ENCODE measurements at regions not wholly inside any gene's neighbourhood (a gene's known extent, or its start where the extent isn't known, plus 50 kb on each side); places are given as distances from the start of the nearest gene placed in this dataset.

GRCh38 chr16:58842156-58842555, 108.0 kb upstream of the GOT2 start:
- Histone ChIP-seq H4K20me1 (ENCODE audit: insufficient read depth) (no peaks in the 10 kb centered on the region), H2AFZ (no peak overlapping the region), H3K4me3 (no peak overlapping the region), H3K9ac (no peak overlapping the region), H3K4me2 (ENCODE audit: unreplicated experiment) (no peak overlapping the region), H3K79me2 (ENCODE audit: insufficient read depth) (no peaks in the 10 kb centered on the region), H3K27ac (no peak overlapping the region), H3K9me3 (ENCODE audit: low read depth) (no peaks in the 10 kb centered on the region), H3K36me3 (ENCODE audit: low read depth) (no peaks in the 10 kb centered on the region), H3K27me3 (replicated peaks; ENCODE audit: insufficient read depth) (no peaks in the 10 kb centered on the region), H3K4me1 (ENCODE audit: insufficient read depth) (no peaks in the 10 kb centered on the region), H3F3A (ENCODE audit: insufficient read depth) (no peaks in the 10 kb centered on the region), H3K9me2 (ENCODE audit: insufficient read depth) (no peaks in the 10 kb centered on the region)
- no peak for DNase-seq
- WGBS, 2 experiments (ENCODE audit: low coverage in 1 of 2, low lambda C conversion rate in 2 of 2, missing lambda C conversion rate in 2 of 2) = 30 to 53% methylated on average over 1 of the region's 1 CpG
- in situ Hi-C loops (cut with MboI) = no loop called here
- TF ChIP-seq EZH2 (IDR thresholded peaks at IDR 0.05; ENCODE audit: insufficient read depth, poor library complexity, severe bottlenecking) = no peak
- TF ChIP-seq EZH2phosphoT487 (IDR thresholded peaks at IDR 0.05; ENCODE audit: insufficient read depth, low read depth) = no peak

DNA sequence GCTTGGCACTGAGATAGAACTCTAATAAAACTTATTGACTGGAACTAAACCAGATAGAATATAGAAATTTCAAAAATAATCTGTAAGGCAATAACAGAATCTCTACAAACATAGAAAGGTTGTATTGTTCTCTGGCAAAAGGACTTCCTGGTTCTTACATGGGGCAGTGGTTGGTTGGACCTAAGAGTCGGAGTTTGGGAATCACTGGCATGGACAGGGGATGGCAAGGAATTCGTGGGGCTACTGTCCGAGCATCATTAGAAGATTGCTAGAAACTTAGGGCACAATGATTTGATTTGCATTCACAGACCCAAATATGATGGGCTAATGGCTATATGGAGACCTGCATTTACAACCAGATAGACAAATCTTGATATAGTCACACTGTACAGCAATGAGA, 103.8 kb upstream of the GOT2 start:
- H3K9ac ChIP-seq = no peak overlapping the region
- no peaks in the 10 kb centered on the region for H3K9me2 ChIP-seq (ENCODE audit: insufficient read depth)
- no peaks in the 10 kb centered on the region for H3K79me2 ChIP-seq (ENCODE audit: insufficient read depth)
- no peaks in the 10 kb centered on the region for H3F3A ChIP-seq (ENCODE audit: insufficient read depth)
- no peak overlapping the region for H3K27ac ChIP-seq
- H3K27me3 ChIP-seq (replicated peaks; ENCODE audit: insufficient read depth) = no peaks in the 10 kb centered on the region
- no peaks in the 10 kb centered on the region for H3K4me1 ChIP-seq (ENCODE audit: insufficient read depth)
- no peak overlapping the region for H3K4me3 ChIP-seq
- no peak overlapping the region for H3K4me2 ChIP-seq (ENCODE audit: unreplicated experiment)
- H4K20me1 ChIP-seq (ENCODE audit: insufficient read depth) = no peaks in the 10 kb centered on the region
- H3K9me3 ChIP-seq (ENCODE audit: low read depth) = no peaks in the 10 kb centered on the region
- no peak overlapping the region for H2AFZ ChIP-seq
- DNase-seq = no peak
- in situ Hi-C loops (cut with MboI) = no loop called here
- TF ChIP-seq EZH2 (IDR thresholded peaks at IDR 0.05; ENCODE audit: insufficient read depth, poor library complexity, severe bottlenecking) = no peak
- no peaks in the 10 kb centered on the region for H3K36me3 ChIP-seq (ENCODE audit: low read depth)
- WGBS, 2 experiments (ENCODE audit: low coverage in 1 of 2, low lambda C conversion rate in 2 of 2, missing lambda C conversion rate in 2 of 2) = 15 to 22% methylated on average over 3 of the region's 3 CpGs

GRCh38 chr16:58836427-58836826, 102.3 kb upstream of the GOT2 start:
- Histone ChIP-seq H4K20me1 (ENCODE audit: insufficient read depth) (no peaks in the 10 kb centered on the region), H2AFZ (no peak overlapping the region), H3K9me3 (ENCODE audit: low read depth) (no peaks in the 10 kb centered on the region), H3K27ac (no peak overlapping the region), H3K4me1 (ENCODE audit: insufficient read depth) (no peaks in the 10 kb centered on the region), H3K4me3 (no peak overlapping the region), H3K9ac (no peak overlapping the region), H3K36me3 (ENCODE audit: low read depth) (no peaks in the 10 kb centered on the region), H3F3A (ENCODE audit: insufficient read depth) (no peaks in the 10 kb centered on the region), H3K79me2 (ENCODE audit: insufficient read depth) (no peaks in the 10 kb centered on the region), H3K9me2 (ENCODE audit: insufficient read depth) (no peaks in the 10 kb centered on the region), H3K4me2 (ENCODE audit: unreplicated experiment) (no peak overlapping the region), H3K27me3 (replicated peaks; ENCODE audit: insufficient read depth) (no peaks in the 10 kb centered on the region)
- TF ChIP-seq EZH2 (IDR thresholded peaks at IDR 0.05; ENCODE audit: insufficient read depth, poor library complexity, severe bottlenecking) (no peak), EZH2phosphoT487 (IDR thresholded peaks at IDR 0.05; ENCODE audit: insufficient read depth, low read depth) (no peak)
- 46 to 47% methylated on average over 6 of the region's 6 CpGs for WGBS, 2 experiments (ENCODE audit: low coverage in 1 of 2, low lambda C conversion rate in 2 of 2, missing lambda C conversion rate in 2 of 2)
- in situ Hi-C loops (cut with MboI) = no loop called here
- DNase-seq = no peak

GRCh38 chr16:58832386-58832895, 98.3 kb upstream of the GOT2 start:
- no peak overlapping the region for H3K9ac ChIP-seq
- no peaks in the 10 kb centered on the region for H3K4me1 ChIP-seq (ENCODE audit: insufficient read depth)
- 39 to 60% methylated on average over 2 of the region's 2 CpGs for WGBS, 2 experiments (ENCODE audit: low coverage in 1 of 2, low lambda C conversion rate in 2 of 2, missing lambda C conversion rate in 2 of 2)
- DNase-seq = no peak
- H2AFZ ChIP-seq = no peak overlapping the region
- in situ Hi-C loops (cut with MboI) = no loop called here
- H3K9me3 ChIP-seq (ENCODE audit: low read depth) = no peaks in the 10 kb centered on the region
- TF ChIP-seq EZH2 (IDR thresholded peaks at IDR 0.05; ENCODE audit: insufficient read depth, poor library complexity, severe bottlenecking) (no peak), EZH2phosphoT487 (IDR thresholded peaks at IDR 0.05; ENCODE audit: insufficient read depth, low read depth) (no peak)
- no peaks in the 10 kb centered on the region for H3K79me2 ChIP-seq (ENCODE audit: insufficient read depth)
- H3F3A ChIP-seq (ENCODE audit: insufficient read depth) = no peaks in the 10 kb centered on the region
- no peak overlapping the region for H3K4me3 ChIP-seq
- H3K9me2 ChIP-seq (ENCODE audit: insufficient read depth) = no peaks in the 10 kb centered on the region
- H4K20me1 ChIP-seq (ENCODE audit: insufficient read depth) = no peaks in the 10 kb centered on the region
- no peak overlapping the region for H3K27ac ChIP-seq
- no peaks in the 10 kb centered on the region for H3K27me3 ChIP-seq (replicated peaks; ENCODE audit: insufficient read depth)
- H3K4me2 ChIP-seq (ENCODE audit: unreplicated experiment) = no peak overlapping the region
- no peaks in the 10 kb centered on the region for H3K36me3 ChIP-seq (ENCODE audit: low read depth)

- in situ Hi-C loops (cut with MboI) = no loop called here
- Histone ChIP-seq H3K9me2 (ENCODE audit: insufficient read depth) (no peaks in the 10 kb centered on the region), H3K79me2 (ENCODE audit: insufficient read depth) (no peaks in the 10 kb centered on the region), H4K20me1 (ENCODE audit: insufficient read depth) (no peaks in the 10 kb centered on the region), H3K27me3 (replicated peaks; ENCODE audit: insufficient read depth) (no peaks in the 10 kb centered on the region), H3K27ac (no peak overlapping the region), H2AFZ (no peak overlapping the region), H3K36me3 (ENCODE audit: low read depth) (no peaks in the 10 kb centered on the region), H3K4me2 (ENCODE audit: unreplicated experiment) (no peak overlapping the region), H3F3A (ENCODE audit: insufficient read depth) (no peaks in the 10 kb centered on the region), H3K4me3 (no peak overlapping the region), H3K4me1 (ENCODE audit: insufficient read depth) (no peaks in the 10 kb centered on the region), H3K9me3 (ENCODE audit: low read depth) (no peaks in the 10 kb centered on the region), H3K9ac (no peak overlapping the region)
- TF ChIP-seq EZH2phosphoT487 (IDR thresholded peaks at IDR 0.05; ENCODE audit: insufficient read depth, low read depth) (no peak), EZH2 (IDR thresholded peaks at IDR 0.05; ENCODE audit: insufficient read depth, poor library complexity, severe bottlenecking) (no peak)
- no peak for DNase-seq
- 23 to 24% methylated on average over 4 of the region's 4 CpGs for WGBS, 2 experiments (ENCODE audit: low coverage in 1 of 2, low lambda C conversion rate in 2 of 2, missing lambda C conversion rate in 2 of 2)
These were observed 97.3 kb upstream of the GOT2 start for GRCh38 chr16:58831386-58831785.
